ENCODE measurements at regions not wholly inside any gene's neighbourhood (a gene's known extent, or its start where the extent isn't known, plus 50 kb on each side); places are given as distances from the start of the nearest gene placed in this dataset.
A peak's percentile ranks its signal among the peaks of the same experiment; 100 is the strongest.

- no peak for DNase-seq
Observed at GRCh38 chr11:11177156-11177808, 175.8 kb downstream of the CSNK2A3 start.

GRCh38 chr11:11173316-11174025 lies 179.6 kb downstream of the CSNK2A3 start:
- no peak for DNase-seq

GRCh38 chr11:11171854-11172253 lies 181.2 kb downstream of the CSNK2A3 start:
- peak in 11 of 56 donors; percentile 9 to 67 (median 22) for DNase-seq

- no peak for DNase-seq
Observed at GRCh38 chr11:11171285-11171684, 181.8 kb downstream of the CSNK2A3 start.

GRCh38 chr11:11170352-11171084 lies 182.5 kb downstream of the CSNK2A3 start:
- DNase-seq = no peak

- no peak for DNase-seq
Observed at GRCh38 chr11:11169715-11170351, 183.2 kb downstream of the CSNK2A3 start.

- DNase-seq = no peak
Observed at GRCh38 chr11:11167806-11168205, 185.2 kb downstream of the CSNK2A3 start.

GRCh38 chr11:11164334-11164690 lies 188.7 kb downstream of the CSNK2A3 start:
- no peak for DNase-seq

GRCh38 chr11:11163669-11164333 lies 189.2 kb downstream of the CSNK2A3 start:
- DNase-seq = peak in 1 of 56 donors; percentile 25

GRCh38 chr11:11163236-11163635 lies 189.8 kb downstream of the CSNK2A3 start:
- DNase-seq = no peak

- peak in 1 of 56 donors; percentile 12 for DNase-seq
Observed at GRCh38 chr11:11157185-11157584, 195.9 kb downstream of the CSNK2A3 start.

- no peak for DNase-seq
Observed at GRCh38 chr11:11155962-11156815, 196.9 kb downstream of the CSNK2A3 start.

- DNase-seq = no peak
Observed at GRCh38 chr11:11152877-11153276, 200.2 kb downstream of the CSNK2A3 start.

- no peak for DNase-seq
Observed at GRCh38 chr11:11149671-11150459, 203.2 kb downstream of the CSNK2A3 start.

- no peak for DNase-seq
Observed at GRCh38 chr11:11148596-11148995, 204.5 kb downstream of the CSNK2A3 start.

- DNase-seq = peak in 26 of 56 donors; percentile 12 to 72 (median 36)
Observed at GRCh38 chr11:11148104-11148509, 204.9 kb downstream of the CSNK2A3 start.

GRCh38 chr11:11146830-11147229 lies 206.2 kb downstream of the CSNK2A3 start:
- no peak for DNase-seq

GRCh38 chr11:11143849-11144248 lies 209.2 kb downstream of the CSNK2A3 start:
- no peak for DNase-seq

- no peak for DNase-seq
Observed at GRCh38 chr11:11142430-11142829, 210.6 kb downstream of the CSNK2A3 start.
